Upper lobe of left lung (tissue), 4 donors: ENCODE measurements at regions not wholly inside any gene's neighbourhood (a gene's known extent, or its start where the extent isn't known, plus 50 kb on each side); places are given as distances from the start of the nearest gene placed in this dataset.

ENCODE experiments used
- CTCF ChIP-seq, 6 experiments: fragments of 450-650 bp in 4 of 6; fragments of 200-600 bp in 2 of 6; sonication (generic) in 2 of 6; IDR thresholded peaks; one replicate each; pipeline ENCODE4 v1.5.1; 2016 to 2019; ENCODE audit warnings: antibody characterized with exemption in 6 of 6
- POLR2A ChIP-seq, 4 donors: fragments of 450-650 bp; IDR thresholded peaks; one replicate each; pipeline ENCODE4 v1.5.1; 2016 to 2017; ENCODE audit warnings: antibody characterized with exemption in 4 of 4, mild to moderate bottlenecking in 2 of 4
- POLR2AphosphoS5 ChIP-seq, 2 donors: sonication (generic); formaldehyde crosslinking; IDR thresholded peaks; one replicate each; pipeline ENCODE4 v1.5.1; 2017; ENCODE audit warnings: antibody characterized with exemption in 2 of 2

GRCh38 chr4:67084783-67085182, 460.5 kb downstream of the CENPC start:
- TF ChIP-seq CTCF (IDR thresholded peaks at IDR 0.05) = no peak
- TF ChIP-seq POLR2A (IDR thresholded peaks at IDR 0.05) = no peak
- TF ChIP-seq POLR2AphosphoS5 (IDR thresholded peaks at IDR 0.05) = no peak
